Posterior vena cava (tissue), 2 donors: ENCODE measurements at regions not wholly inside any gene's neighbourhood (a gene's known extent, or its start where the extent isn't known, plus 50 kb on each side); places are given as distances from the start of the nearest gene placed in this dataset.

Experiments used
- DNase-seq: peaks from one replicate; pipeline ENCODE4 v3.0.0-alpha.2; 2020; ENCODE audit warnings: low spot score
- intact Hi-C, 2 donors: fragments of 100-400 bp; cut with DNase I; formaldehyde crosslinking; loops; one replicate each; pipeline versions ENCODE4 v1.14.1 to v1.14.2; 2022 to 2023
- donor health status: DM: yes; HTN: yes; CAD: no.
- donor health status: DM: yes; HTN: yes; CAD: no.

GRCh38 chr16:86426063-86426642, 84.2 kb upstream of the FOXF1 start:
- DNase-seq: no peak
- intact Hi-C loops: loop anchor here in 1 of 2 donors (5.0 kb wide), 1 partner anchor 79 kb away; no protein-coding TSS in a partner anchor

DNA sequence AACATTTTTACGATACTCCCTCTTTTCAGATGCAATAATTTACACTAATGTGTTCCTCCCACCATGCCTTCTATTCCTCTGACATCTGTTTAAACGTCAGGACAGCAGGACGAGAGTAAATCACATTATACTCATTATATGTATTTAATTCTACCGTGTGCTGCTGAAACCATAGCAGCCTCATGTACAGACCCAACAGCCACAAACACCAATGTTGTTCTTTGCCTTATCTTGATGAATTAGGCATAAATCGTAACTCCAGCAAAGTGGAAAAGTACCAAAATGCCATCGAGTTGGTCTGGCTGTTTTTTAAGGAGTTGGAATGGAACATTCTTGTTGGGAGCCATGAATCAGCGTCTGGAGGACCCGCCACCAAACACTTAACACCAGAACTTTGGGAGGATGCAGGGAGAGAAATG, 82.9 kb upstream of the FOXF1 start:
- no peak for DNase-seq

GRCh38 chr16:86428729-86429517, 81.4 kb upstream of the FOXF1 start:
- DNase-seq: no peak
- intact Hi-C loops: loop anchor here in 1 of 2 donors (5.0 kb wide), 1 partner anchor 82 kb away; no protein-coding TSS in a partner anchor

More for the DNA sequence above, 82.9 kb upstream of the FOXF1 start:
- intact Hi-C loops: loop anchor here in 1 of 2 donors (5.0 kb wide), 1 partner anchor 80 kb away; no protein-coding TSS in a partner anchor

GRCh38 chr16:86429663-86430062, 80.7 kb upstream of the FOXF1 start:
- intact Hi-C loops: loop anchor here (5.0 kb wide), 3 partner anchors 78 to 452 kb away; no protein-coding TSS in a partner anchor
- DNase-seq: no peak

- intact Hi-C loops: loop anchor here (5.0 kb wide), 2 partner anchors 76 to 454 kb away; no protein-coding TSS in a partner anchor
- no peak for DNase-seq
Measured at GRCh38 chr16:86430814-86431213, 79.5 kb upstream of the FOXF1 start.

GRCh38 chr16:86431540-86431939, 78.8 kb upstream of the FOXF1 start:
- no peak for DNase-seq
- intact Hi-C loops: loop anchor here (5.0 kb wide), 2 partner anchors 76 to 454 kb away; no protein-coding TSS in a partner anchor

DNA sequence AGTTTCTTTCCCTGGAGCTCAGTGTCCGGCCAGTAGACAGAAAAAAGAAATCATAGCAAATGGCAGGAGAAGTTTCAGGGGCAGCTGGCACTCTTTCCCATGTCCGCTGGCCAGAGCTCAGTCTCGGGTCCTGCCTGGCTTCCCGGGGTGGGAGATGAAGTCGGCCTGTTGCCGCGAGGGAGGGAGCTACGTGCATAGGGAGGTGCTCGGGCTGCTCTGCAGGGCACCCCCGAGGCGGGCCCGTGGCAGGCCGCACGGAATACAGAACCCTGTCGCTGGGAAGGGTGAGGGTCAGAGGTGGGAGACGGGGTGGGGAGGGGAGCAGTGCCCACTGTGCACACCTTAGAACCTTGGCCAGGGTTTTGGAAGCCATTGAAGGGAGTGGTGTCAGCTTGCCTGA, 78.3 kb upstream of the FOXF1 start:
- no peak for DNase-seq
- intact Hi-C loops: loop anchor here (5.0 kb wide), 2 partner anchors 75 to 455 kb away; no protein-coding TSS in a partner anchor

GRCh38 chr16:86432691-86433090, 77.6 kb upstream of the FOXF1 start:
- DNase-seq: peak; percentile 84
- intact Hi-C loops: loop anchor here (5.0 kb wide), 2 partner anchors 75 to 455 kb away; no protein-coding TSS in a partner anchor

DNA sequence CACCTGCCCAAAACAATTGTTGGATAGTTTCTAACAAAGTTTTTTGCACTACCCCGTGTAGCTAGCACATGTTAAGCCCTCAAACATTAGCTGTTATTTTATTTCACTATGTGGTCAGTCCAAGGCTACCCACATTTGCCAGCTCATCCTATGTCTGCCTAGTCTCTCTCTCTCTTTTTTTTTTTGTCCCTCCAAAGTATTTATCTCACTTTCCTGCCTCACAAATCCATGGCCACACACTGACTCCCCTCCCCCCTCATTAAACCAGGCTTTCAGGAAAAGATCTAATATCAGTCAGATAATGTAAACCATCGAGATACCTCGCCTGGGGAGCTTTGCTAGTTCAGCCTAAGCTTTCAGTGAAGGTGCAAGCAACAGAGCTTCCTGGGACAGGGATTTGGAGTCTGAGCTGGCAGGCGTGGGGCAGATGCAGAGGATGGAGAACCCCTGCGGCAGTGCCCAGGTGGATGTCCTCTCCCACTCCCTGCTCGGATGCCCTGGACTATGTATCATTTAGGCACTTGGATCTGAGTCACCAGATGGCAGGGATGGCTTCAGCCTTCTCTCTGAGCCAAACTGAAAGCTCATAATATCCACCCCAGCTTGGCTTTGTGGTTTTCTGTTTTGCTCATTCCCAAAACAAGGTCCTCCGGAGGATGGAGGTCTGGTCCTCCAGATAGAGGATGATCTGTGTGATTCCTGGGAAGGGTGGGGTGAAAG, 73.7 kb upstream of the FOXF1 start:
- no peak for DNase-seq
- intact Hi-C loops: no loop called here

DNA sequence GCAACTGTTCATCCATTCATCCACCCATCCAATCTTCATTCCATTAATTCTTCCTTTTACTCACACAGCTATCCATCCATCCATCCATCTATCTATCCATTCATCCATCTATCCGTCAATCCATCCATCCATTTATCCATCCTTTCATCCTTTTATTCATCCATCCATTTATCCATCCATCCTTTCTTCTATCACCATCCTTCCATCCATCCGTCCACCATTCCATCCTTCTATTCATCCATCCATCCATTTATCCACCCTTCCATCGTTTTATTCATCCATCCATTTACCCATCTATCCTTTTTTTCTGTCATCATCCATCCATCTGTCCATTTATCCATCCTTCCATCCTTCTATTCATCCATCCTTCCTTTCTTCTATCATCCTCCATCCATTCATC, 73.0 kb upstream of the FOXF1 start:
- no peak for DNase-seq
- intact Hi-C loops: no loop called here

DNA sequence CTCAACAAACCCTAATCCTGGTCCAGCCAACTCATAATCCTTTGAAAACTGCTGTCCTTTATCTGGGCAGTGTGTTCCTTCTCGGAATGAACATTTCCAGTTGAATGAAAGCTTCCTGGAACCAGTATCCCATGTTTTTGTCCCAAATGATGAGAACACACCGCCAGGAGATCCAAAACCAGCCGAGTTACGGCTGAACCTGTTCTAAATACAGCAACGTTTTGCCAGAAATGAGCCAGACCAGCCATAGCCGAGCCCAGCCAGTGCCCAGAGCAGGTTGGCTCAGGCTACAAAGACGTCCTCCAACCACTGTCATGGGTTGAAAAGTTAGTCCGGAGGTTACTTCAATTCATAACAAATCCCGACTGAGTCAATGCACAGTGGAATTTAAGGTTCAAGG, 67.6 kb upstream of the FOXF1 start:
- DNase-seq: no peak

GRCh38 chr16:86443508-86444147, 66.7 kb upstream of the FOXF1 start:
- intact Hi-C loops: no loop called here
- DNase-seq: no peak

More for the DNA sequence above, 67.6 kb upstream of the FOXF1 start:
- intact Hi-C loops: no loop called here

GRCh38 chr16:86444261-86444660, 66.1 kb upstream of the FOXF1 start:
- no peak for DNase-seq
- intact Hi-C loops: no loop called here

GRCh38 chr16:86444661-86445060, 65.7 kb upstream of the FOXF1 start:
- intact Hi-C loops: loop anchor here in 1 of 2 donors (5.0 kb wide), 1 partner anchor 1153 kb away; no protein-coding TSS in a partner anchor
- DNase-seq: no peak

- no peak for DNase-seq
Measured at GRCh38 chr16:86446279-86446678, 64.0 kb upstream of the FOXF1 start.

DNA sequence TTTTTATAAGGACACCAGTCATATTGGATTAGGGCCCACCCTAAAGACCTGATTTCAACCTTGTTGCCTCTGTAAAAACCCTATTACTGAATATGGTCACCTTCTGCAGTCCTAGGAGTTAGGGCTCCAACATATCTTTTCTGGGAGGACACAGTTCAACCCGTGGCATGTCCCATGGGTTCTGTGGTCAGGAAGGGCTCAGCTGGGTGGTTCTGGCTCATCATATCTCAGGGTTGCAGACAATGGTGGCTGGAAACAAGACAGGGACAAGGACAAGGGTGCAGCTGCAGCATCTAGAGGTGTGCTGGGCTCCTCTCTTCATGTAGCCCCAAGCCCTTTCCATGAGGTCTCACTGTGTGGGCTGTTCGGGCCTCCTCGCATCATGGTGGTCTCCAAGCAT, 63.1 kb upstream of the FOXF1 start:
- DNase-seq: no peak
- intact Hi-C loops: loop anchor here in 1 of 2 donors (5.0 kb wide), 1 partner anchor 1150 kb away; no protein-coding TSS in a partner anchor

More at GRCh38 chr16:86446279-86446678, 64.0 kb upstream of the FOXF1 start:
- intact Hi-C loops: loop anchor here in 1 of 2 donors (5.0 kb wide), 1 partner anchor 1151 kb away; no protein-coding TSS in a partner anchor

DNA sequence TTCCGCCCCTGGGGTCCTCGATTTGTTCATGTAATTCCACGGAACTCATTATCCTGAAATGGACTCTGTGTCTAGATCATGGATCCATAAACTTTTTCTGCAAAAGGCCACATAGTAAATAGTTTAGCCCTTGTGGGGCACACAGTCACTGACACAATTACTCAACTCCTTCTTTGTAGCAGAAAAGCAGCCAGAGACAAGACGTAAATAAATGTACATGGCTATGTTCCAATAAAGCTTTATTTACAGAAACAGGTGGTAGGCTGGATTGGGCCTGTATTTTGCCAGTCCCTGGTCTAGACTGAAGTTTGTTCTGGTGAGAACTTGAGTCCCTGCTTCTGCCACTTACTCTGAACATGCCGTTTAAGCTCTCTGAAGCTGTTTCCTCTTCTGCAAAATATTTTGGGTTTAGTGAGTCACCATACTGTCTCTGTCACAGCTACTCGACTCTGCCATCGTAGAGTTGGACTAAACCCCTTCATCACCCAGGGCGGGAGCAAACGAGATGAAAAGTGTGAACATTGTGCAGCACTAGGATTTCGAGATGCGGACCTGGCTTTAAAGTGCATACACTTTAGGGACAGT, 61.9 kb upstream of the FOXF1 start:
- intact Hi-C loops: loop anchor here in 1 of 2 donors (5.0 kb wide), 1 partner anchor 1149 kb away; no protein-coding TSS in a partner anchor
- no peak for DNase-seq

GRCh38 chr16:86449446-86450095, 60.8 kb upstream of the FOXF1 start:
- no peak for DNase-seq
- intact Hi-C loops: loop anchor here in 1 of 2 donors (5.0 kb wide), 1 partner anchor 1148 kb away; no protein-coding TSS in a partner anchor
